Fibroblast of lung (primary cell): ENCODE measurements at regions not wholly inside any gene's neighbourhood (a gene's known extent, or its start where the extent isn't known, plus 50 kb on each side); places are given as distances from the start of the nearest gene placed in this dataset.
A peak's percentile ranks its signal among the peaks of the same experiment; 100 is the strongest.
"Not testable (repeated sequence)": the region's sequence is repeated elsewhere in the genome, so short reads cannot be mapped to it uniquely, and the experiment has no call there.

Experiments
- DNase-seq, 2 donors: peaks; one replicate each; pipeline versions ENCODE4 v3.0.0 to v3.0.0-alpha.2; 2010; ENCODE audit warnings: low read depth in 2 of 2
- H2AFZ ChIP-seq: 2 replicates; pipeline ENCODE4 v1.5.1; 2012; ENCODE audit warnings: low read length, control low read depth, inconsistent platforms
- H3K27ac ChIP-seq: 2 replicates; pipeline ENCODE4 v1.5.1; 2011; ENCODE audit warnings: low read length, control low read depth; ENCODE audit not compliant: insufficient read depth
- H3K27me3 ChIP-seq: 2 replicates; pipeline ENCODE4 v1.5.1; 2011; ENCODE audit warnings: mild to moderate bottlenecking, low read length; ENCODE audit not compliant: control insufficient read depth, insufficient read depth
- H3K36me3 ChIP-seq: 2 replicates; pipeline ENCODE4 v1.5.1; 2011; ENCODE audit warnings: low read length; ENCODE audit not compliant: control insufficient read depth, insufficient read depth
- H3K4me1 ChIP-seq: 2 replicates; pipeline ENCODE4 v1.5.1; 2011; ENCODE audit warnings: low read length; ENCODE audit not compliant: control insufficient read depth, insufficient read depth; ENCODE audit errors: extremely low read depth
- H3K4me2 ChIP-seq: 2 replicates; pipeline ENCODE4 v1.5.1; 2011; ENCODE audit warnings: low read length, control low read depth; ENCODE audit not compliant: insufficient read depth; ENCODE audit errors: extremely low read depth
- H3K4me3 ChIP-seq, 4 experiments: fragments of 200-600 bp in 1 of 4; sonication (generic) in 1 of 4; replicated peaks in 1 of 4; 2 replicates each; pipeline ENCODE4 v1.5.1; 2011 to 2016; ENCODE audit warnings: low read length in 4 of 4, low read depth in 3 of 4, mild to moderate bottlenecking in 3 of 4, control low read depth in 2 of 4, inconsistent platforms in 1 of 4, mixed read lengths in 1 of 4; ENCODE audit not compliant: insufficient read depth in 1 of 4; ENCODE audit errors: control extremely low read depth in 1 of 4
- H3K79me2 ChIP-seq: 2 replicates; pipeline ENCODE4 v1.5.1; 2012; ENCODE audit warnings: mild to moderate bottlenecking, low read length, inconsistent platforms; ENCODE audit not compliant: control insufficient read depth, insufficient read depth
- H3K9ac ChIP-seq: 2 replicates; pipeline ENCODE4 v1.5.1; 2011; ENCODE audit warnings: mild to moderate bottlenecking, low read length, control low read depth; ENCODE audit not compliant: insufficient read depth
- H3K9me3 ChIP-seq: 2 replicates; pipeline ENCODE4 v1.5.1; 2012; ENCODE audit warnings: low read depth, low read length; ENCODE audit not compliant: control insufficient read depth, insufficient read depth
- H4K20me1 ChIP-seq: 2 replicates; pipeline ENCODE4 v1.5.1; 2011; ENCODE audit warnings: low read length; ENCODE audit not compliant: control insufficient read depth, insufficient read depth; ENCODE audit errors: extremely low read depth
- EZH2 ChIP-seq: IDR thresholded peaks from 2 replicates; pipeline ENCODE4 v1.5.1; 2012; ENCODE audit warnings: low read length, control low read depth, mild to moderate bottlenecking; ENCODE audit errors: missing control alignments
- TF ChIP-seq, protein P1 (sequence below), 2 donors: IDR thresholded peaks in 1 of 2; conservative IDR thresholded peaks in 1 of 2; 1 replicate in 1 of 2; 2 replicates in 1 of 2; pipeline ENCODE4 v1.5.1; 2011 to 2012; ENCODE audit warnings: low read length in 2 of 2, control low read depth in 1 of 2, inconsistent platforms in 1 of 2, low read depth in 1 of 2, mild to moderate bottlenecking in 1 of 2

DNA sequence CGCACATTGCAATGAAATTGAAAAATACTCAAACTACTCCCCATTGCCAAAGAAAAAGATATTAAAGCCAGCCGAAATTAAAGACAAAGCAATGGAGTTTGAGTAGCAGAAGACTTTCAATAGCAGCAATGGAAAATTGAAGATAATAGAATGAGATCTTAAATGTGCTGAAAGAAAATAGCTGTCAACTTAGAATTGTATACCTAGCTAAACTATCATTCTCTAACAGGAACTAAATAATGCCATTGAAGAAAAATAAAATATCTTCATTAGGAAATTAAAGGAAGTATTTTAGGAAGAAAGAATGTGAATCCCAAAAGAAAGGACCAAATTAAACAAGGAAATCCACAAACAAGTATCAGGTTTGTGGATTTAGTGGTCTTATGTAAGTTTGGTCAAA, 165.6 kb downstream of the USP31 start:
- H3K9me3 ChIP-seq = no peaks in the 10 kb centered on the region
- no peak overlapping the region for H3K4me2 ChIP-seq
- no peaks in the 10 kb centered on the region for H4K20me1 ChIP-seq
- no peaks in the 10 kb centered on the region for H3K27me3 ChIP-seq
- H3K9ac ChIP-seq = no peak overlapping the region
- H2AFZ ChIP-seq = no peak overlapping the region
- TF ChIP-seq EZH2 = no peak
- TF ChIP-seq, protein P1, sequence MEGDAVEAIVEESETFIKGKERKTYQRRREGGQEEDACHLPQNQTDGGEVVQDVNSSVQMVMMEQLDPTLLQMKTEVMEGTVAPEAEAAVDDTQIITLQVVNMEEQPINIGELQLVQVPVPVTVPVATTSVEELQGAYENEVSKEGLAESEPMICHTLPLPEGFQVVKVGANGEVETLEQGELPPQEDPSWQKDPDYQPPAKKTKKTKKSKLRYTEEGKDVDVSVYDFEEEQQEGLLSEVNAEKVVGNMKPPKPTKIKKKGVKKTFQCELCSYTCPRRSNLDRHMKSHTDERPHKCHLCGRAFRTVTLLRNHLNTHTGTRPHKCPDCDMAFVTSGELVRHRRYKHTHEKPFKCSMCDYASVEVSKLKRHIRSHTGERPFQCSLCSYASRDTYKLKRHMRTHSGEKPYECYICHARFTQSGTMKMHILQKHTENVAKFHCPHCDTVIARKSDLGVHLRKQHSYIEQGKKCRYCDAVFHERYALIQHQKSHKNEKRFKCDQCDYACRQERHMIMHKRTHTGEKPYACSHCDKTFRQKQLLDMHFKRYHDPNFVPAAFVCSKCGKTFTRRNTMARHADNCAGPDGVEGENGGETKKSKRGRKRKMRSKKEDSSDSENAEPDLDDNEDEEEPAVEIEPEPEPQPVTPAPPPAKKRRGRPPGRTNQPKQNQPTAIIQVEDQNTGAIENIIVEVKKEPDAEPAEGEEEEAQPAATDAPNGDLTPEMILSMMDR (conservative IDR thresholded peaks at IDR 0.05 in 1 of 2, IDR thresholded peaks at IDR 0.05 in 1 of 2; ENCODE audit: low read depth in 1 of 2, low read length in 2 of 2) = no peak
- no peaks in the 10 kb centered on the region for H3K79me2 ChIP-seq
- no peaks in the 10 kb centered on the region for H3K36me3 ChIP-seq
- no peak for DNase-seq
- H3K27ac ChIP-seq = no peak overlapping the region
- H3K4me1 ChIP-seq = no peaks in the 10 kb centered on the region
- H3K4me3 ChIP-seq = no peak overlapping the region

DNA sequence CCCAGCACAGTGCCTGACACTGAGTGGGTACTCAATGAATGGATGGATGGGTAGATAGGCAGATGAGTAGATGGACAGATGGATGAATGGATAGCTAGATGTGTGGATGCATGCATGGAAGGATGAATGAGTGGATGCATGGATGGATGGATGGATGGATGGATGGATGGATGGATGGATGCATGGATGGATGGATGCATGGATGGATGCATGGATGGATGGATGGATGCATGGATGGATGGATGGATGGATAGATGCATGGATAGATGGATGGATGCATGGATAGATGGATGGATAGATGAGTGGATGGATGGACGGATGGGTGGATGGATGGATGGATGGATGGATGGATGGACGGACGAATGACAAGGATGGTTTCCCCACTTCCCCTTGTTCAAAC, 166.6 kb downstream of the HS3ST2 start:
- not testable (repeated sequence) for H3K27ac ChIP-seq, H2AFZ ChIP-seq, H3K9ac ChIP-seq, H3K4me1 ChIP-seq, DNase-seq, H3K4me3 ChIP-seq, H4K20me1 ChIP-seq, H3K9me3 ChIP-seq, H3K27me3 ChIP-seq, H3K4me2 ChIP-seq, H3K79me2 ChIP-seq, H3K36me3 ChIP-seq

DNA sequence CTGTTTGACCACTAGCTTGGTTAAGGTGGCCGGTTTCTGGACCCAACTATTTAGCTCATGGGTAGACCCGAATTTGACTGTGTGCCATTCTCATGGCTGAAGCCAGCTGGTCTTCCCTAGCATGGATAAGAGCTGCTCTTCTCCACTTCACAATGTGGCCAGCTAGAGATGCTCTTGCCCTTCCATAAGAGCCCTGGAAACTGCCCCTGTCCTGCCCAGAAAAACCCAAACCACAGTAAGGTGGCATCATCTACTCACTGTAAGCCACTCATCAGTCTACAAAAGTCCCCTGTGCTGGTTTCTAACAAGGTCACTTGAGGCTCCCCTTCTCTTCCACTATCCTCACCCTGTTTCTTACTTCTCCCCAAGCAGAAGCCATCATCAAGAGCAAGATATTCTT, 165.1 kb downstream of the HS3ST2 start:
- no peaks in the 10 kb centered on the region for H4K20me1 ChIP-seq
- H3K36me3 ChIP-seq = no peaks in the 10 kb centered on the region
- H2AFZ ChIP-seq = no peak overlapping the region
- H3K79me2 ChIP-seq = no peaks in the 10 kb centered on the region
- H3K4me2 ChIP-seq = no peak overlapping the region
- no peaks in the 10 kb centered on the region for H3K27me3 ChIP-seq
- no peak for TF ChIP-seq EZH2
- TF ChIP-seq, protein P1 (conservative IDR thresholded peaks at IDR 0.05 in 1 of 2, IDR thresholded peaks at IDR 0.05 in 1 of 2; ENCODE audit: low read depth in 1 of 2, low read length in 2 of 2) = no peak
- no peak overlapping the region for H3K27ac ChIP-seq
- H3K4me3 ChIP-seq = no peak overlapping the region
- no peak for DNase-seq
- no peaks in the 10 kb centered on the region for H3K4me1 ChIP-seq
- no peak overlapping the region for H3K9ac ChIP-seq
- H3K9me3 ChIP-seq = no peaks in the 10 kb centered on the region

DNA sequence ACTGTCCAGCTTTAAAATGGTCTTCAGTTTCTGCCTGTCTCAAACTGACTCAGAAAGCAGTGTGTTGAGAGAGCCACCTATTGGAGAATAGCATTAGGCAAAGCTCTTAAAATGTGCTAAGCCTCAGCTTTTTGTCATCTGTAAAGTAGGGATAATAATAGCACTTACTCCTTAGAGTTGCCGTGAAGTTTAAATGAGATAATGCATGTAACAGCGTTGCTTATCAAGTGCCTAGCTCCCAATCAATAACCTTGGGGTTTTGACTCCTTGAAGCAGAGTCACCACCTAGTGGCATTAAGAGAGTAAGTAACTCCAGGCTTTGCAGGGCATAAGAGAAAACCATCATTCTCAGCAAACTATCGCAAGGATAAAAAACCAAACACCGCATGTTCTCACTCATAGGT, 163.3 kb downstream of the HS3ST2 start:
- no peak overlapping the region for H3K4me2 ChIP-seq
- H3K4me3 ChIP-seq = no peak overlapping the region
- no peaks in the 10 kb centered on the region for H3K4me1 ChIP-seq
- no peak overlapping the region for H2AFZ ChIP-seq
- no peaks in the 10 kb centered on the region for H3K27me3 ChIP-seq
- no peak overlapping the region for H3K27ac ChIP-seq
- H3K9me3 ChIP-seq = no peaks in the 10 kb centered on the region
- H3K79me2 ChIP-seq = no peaks in the 10 kb centered on the region
- no peak overlapping the region for H3K9ac ChIP-seq
- H4K20me1 ChIP-seq = no peaks in the 10 kb centered on the region
- no peak for DNase-seq
- TF ChIP-seq, protein P1 (conservative IDR thresholded peaks at IDR 0.05 in 1 of 2, IDR thresholded peaks at IDR 0.05 in 1 of 2; ENCODE audit: low read depth in 1 of 2, low read length in 2 of 2) = peak in 1 of 2 donors; percentile 39
- TF ChIP-seq EZH2 = no peak
- no peaks in the 10 kb centered on the region for H3K36me3 ChIP-seq
